Activated CD4-positive, alpha-beta memory T cell treated with anti-CD3 and anti-CD28 coated beads for 36 hours (primary cell): ENCODE measurements at regions not wholly inside any gene's neighbourhood (a gene's known extent, or its start where the extent isn't known, plus 50 kb on each side); places are given as distances from the start of the nearest gene placed in this dataset.
A peak's percentile ranks its signal among the peaks of the same experiment; 100 is the strongest.

ENCODE experiments used
- CTCF ChIA-PET: fragments of 350-600 bp; sonication (Branson Sonifier 250); formaldehyde crosslinking; loops from one replicate; lab custom pipeline; 2021; ENCODE audit warnings: antibody characterized with exemption, inconsistent platforms; lab: Charles Lee
- POLR2A ChIA-PET: fragments of 350-600 bp; sonication (Branson Sonifier 250); formaldehyde crosslinking; loops from one replicate; lab custom pipeline; 2021; ENCODE audit warnings: antibody characterized with exemption; lab: Charles Lee
- DNase-seq: peaks from one replicate; pipeline ENCODE4 v3.0.0-alpha.2; 2020
- H3K27ac Mint-ChIP-seq: one replicate; pipeline ENCODE4 v1.8.0; 2021; ENCODE audit warnings: mixed read lengths
- H3K27me3 Mint-ChIP-seq: one replicate; pipeline ENCODE4 v1.8.0; 2021; ENCODE audit warnings: mixed read lengths
- H3K36me3 Mint-ChIP-seq: one replicate; pipeline ENCODE4 v1.8.0; 2021; ENCODE audit warnings: mixed read lengths
- H3K4me1 Mint-ChIP-seq: one replicate; pipeline ENCODE4 v1.8.0; 2021; ENCODE audit warnings: low read depth, mixed read lengths
- H3K4me3 Mint-ChIP-seq: one replicate; pipeline ENCODE4 v1.8.0; 2021; ENCODE audit warnings: mild to moderate bottlenecking, mixed read lengths
- H3K9me3 Mint-ChIP-seq: one replicate; pipeline ENCODE4 v1.8.0; 2021; ENCODE audit warnings: mixed read lengths
- intact Hi-C: fragments of 100-400 bp; cut with micrococcal nuclease; formaldehyde crosslinking; loops from one replicate; pipeline ENCODE4 v1.15.1; 2023

- Mint-ChIP-seq H3K27ac (no peak overlapping the region), H3K36me3 (no peaks in the 10 kb centered on the region), H3K4me3 (no peak overlapping the region), H3K4me1 (peaks cover under 1% of the 10 kb centered on the region), H3K9me3 (no peaks in the 10 kb centered on the region), H3K27me3 (peaks cover 4% of the 10 kb centered on the region)
- intact Hi-C loops: no loop called here
- DNase-seq: no peak
- ChIA-PET POLR2A (no interaction called here), CTCF (no interaction called here)
These were observed 84.8 kb upstream of the RNF217 start for GRCh38 chr6:124877468-124877867.

- CTCF ChIA-PET: no interaction called here
- H3K27me3 Mint-ChIP-seq: peaks cover 4% of the 10 kb centered on the region
- no peaks in the 10 kb centered on the region for H3K36me3 Mint-ChIP-seq
- H3K4me3 Mint-ChIP-seq: no peak overlapping the region
- peaks cover 2% of the 10 kb centered on the region for H3K4me1 Mint-ChIP-seq
- intact Hi-C loops: no loop called here
- H3K9me3 Mint-ChIP-seq: no peaks in the 10 kb centered on the region
- no peak overlapping the region for H3K27ac Mint-ChIP-seq
- POLR2A ChIA-PET: no interaction called here
- no peak for DNase-seq
These were observed 82.9 kb upstream of the RNF217 start for GRCh38 chr6:124879110-124879991.

DNA sequence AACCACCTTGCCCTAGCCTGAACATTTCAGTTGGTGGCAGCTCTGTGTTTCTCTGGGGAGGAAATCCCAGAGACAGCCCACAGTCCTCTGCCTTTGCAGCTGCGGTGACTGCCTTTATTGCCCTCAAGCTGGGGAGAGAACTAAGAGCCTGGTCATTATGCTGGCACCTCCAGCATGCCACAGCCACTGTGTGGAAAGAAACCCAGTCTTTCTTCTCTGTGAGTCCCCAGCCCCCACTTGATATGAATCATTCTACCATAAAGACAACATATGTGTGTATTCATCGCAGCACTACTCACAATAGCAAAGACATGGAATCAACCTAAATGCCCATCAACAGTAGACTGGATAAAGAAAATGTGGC lies 82.3 kb upstream of the RNF217 start:
- DNase-seq: no peak
- peaks cover 4% of the 10 kb centered on the region for H3K27me3 Mint-ChIP-seq
- no peak overlapping the region for H3K4me3 Mint-ChIP-seq
- intact Hi-C loops: no loop called here
- ChIA-PET POLR2A (no interaction called here), CTCF (no interaction called here)
- no peaks in the 10 kb centered on the region for H3K9me3 Mint-ChIP-seq
- H3K27ac Mint-ChIP-seq: no peak overlapping the region
- H3K4me1 Mint-ChIP-seq: peaks cover 2% of the 10 kb centered on the region
- no peaks in the 10 kb centered on the region for H3K36me3 Mint-ChIP-seq

- H3K27ac Mint-ChIP-seq: no peak overlapping the region
- H3K4me1 Mint-ChIP-seq: peaks cover 2% of the 10 kb centered on the region
- H3K36me3 Mint-ChIP-seq: no peaks in the 10 kb centered on the region
These were observed 80.2 kb upstream of the RNF217 start for GRCh38 chr6:124881898-124882578.

DNA sequence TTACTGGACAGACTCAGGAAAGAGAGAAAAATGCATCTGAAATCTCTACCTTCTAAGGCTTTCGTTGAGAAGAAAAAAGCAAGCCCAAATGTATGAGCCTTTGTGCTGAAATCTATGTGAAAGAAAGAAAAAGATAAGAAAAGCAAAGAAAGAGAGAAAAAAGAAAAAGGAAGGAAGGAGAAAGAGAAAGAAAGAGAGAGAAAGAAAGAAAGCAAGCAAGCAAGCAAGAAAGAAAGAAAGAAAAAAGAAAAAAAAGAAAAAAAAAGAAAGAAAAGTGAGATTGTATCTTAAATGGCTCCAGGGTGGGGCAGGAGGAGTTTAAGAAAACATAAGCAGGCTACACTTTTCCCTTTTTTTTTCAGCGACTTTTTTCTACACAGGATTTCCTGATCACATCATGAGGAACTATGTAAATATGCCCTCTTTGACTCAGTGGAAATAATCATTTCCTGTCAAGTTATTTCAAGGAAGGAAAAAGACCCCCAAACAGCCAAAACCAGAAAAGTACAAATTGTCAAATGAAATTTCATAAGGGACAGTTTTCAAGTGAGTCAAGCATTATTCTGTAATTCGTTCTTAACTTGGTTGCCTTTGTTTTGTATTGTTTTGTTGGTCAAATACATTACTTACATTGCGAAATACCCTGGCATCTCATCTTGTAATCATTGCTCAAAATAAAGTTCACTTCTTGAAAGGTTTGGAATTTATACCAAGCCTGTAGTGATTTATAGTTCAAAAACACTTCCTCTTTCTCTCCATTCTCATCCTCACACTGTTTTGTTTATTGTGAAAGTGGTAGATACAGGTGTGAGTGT lies 79.5 kb upstream of the RNF217 start:
- no peak overlapping the region for H3K4me3 Mint-ChIP-seq
- H3K9me3 Mint-ChIP-seq: no peaks in the 10 kb centered on the region
- H3K27ac Mint-ChIP-seq: no peak overlapping the region
- ChIA-PET CTCF (no interaction called here), POLR2A (no interaction called here)
- no peaks in the 10 kb centered on the region for H3K36me3 Mint-ChIP-seq
- intact Hi-C loops: no loop called here
- H3K27me3 Mint-ChIP-seq: peaks cover 2% of the 10 kb centered on the region
- peaks cover 2% of the 10 kb centered on the region for H3K4me1 Mint-ChIP-seq
- no peak for DNase-seq

More at GRCh38 chr6:124881898-124882578, 80.2 kb upstream of the RNF217 start:
- POLR2A ChIA-PET: no interaction called here
- intact Hi-C loops: no loop called here
- peaks cover 2% of the 10 kb centered on the region for H3K27me3 Mint-ChIP-seq
- CTCF ChIA-PET: no interaction called here
- H3K9me3 Mint-ChIP-seq: no peaks in the 10 kb centered on the region
- no peak for DNase-seq
- H3K4me3 Mint-ChIP-seq: no peak overlapping the region

DNA sequence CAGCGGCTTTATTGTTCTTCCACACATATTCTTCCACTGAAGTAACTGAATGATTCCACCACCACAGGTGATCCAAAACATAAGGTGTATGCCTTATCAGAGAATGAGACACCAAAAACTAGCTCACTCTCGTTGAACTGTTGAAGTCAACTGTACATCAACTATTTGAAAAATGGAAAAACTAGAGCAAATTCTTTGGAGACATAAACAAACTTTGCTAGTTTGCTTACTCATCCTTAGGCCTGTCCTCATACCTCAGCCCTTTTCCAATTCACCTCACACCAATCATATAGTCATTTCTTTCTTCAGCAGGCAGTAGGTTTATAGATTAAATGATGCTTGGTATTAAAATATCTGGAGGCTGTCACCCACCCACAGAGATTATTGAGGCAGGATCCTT lies 77.1 kb upstream of the RNF217 start:
- no peak overlapping the region for H3K4me3 Mint-ChIP-seq
- H3K9me3 Mint-ChIP-seq: no peaks in the 10 kb centered on the region
- H3K36me3 Mint-ChIP-seq: no peaks in the 10 kb centered on the region
- H3K4me1 Mint-ChIP-seq: peaks cover 14% of the 10 kb centered on the region
- CTCF ChIA-PET: no interaction called here
- intact Hi-C loops: no loop called here
- no peak overlapping the region for H3K27ac Mint-ChIP-seq
- DNase-seq: no peak
- POLR2A ChIA-PET: no interaction called here
- H3K27me3 Mint-ChIP-seq: peaks cover 1% of the 10 kb centered on the region

DNA sequence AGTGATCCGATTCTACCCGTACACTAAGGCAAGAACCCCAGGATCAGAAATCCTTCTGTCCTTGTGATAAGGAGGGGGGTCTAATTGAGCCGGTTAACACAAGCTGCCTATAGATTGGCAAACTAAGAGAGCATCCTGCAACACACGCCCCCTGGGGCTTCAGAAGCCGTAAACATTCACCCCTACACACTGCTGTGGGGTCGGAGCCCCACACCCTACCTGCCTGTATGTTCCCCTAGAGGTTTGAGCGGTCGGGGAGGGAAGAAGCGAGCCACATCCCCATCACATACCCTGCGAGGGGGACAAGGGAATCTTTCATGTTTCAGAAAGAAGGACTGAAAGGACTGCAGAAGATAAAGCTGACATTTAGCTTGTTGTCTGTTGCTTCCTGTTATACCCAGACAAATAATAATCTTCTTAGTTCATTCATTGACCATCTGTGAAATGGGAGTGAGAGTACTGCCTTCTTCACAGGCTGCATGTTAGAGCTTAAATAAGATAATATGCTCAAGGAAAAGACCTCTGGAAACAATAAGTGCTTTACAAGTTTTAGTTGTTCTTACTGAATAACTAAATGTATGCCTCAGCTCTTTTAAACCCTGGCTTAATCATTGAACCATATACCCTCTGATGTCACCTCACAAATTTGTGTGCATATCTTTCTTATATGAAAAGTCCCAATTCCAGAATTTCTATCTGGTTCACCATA lies 74.2 kb upstream of the RNF217 start:
- intact Hi-C loops: no loop called here
- H3K36me3 Mint-ChIP-seq: no peaks in the 10 kb centered on the region
- CTCF ChIA-PET: no interaction called here
- no peak for DNase-seq
- H3K4me3 Mint-ChIP-seq: no peak overlapping the region
- H3K9me3 Mint-ChIP-seq: no peaks in the 10 kb centered on the region
- H3K27me3 Mint-ChIP-seq: no peaks in the 10 kb centered on the region
- H3K4me1 Mint-ChIP-seq: peaks cover 12% of the 10 kb centered on the region
- no peak overlapping the region for H3K27ac Mint-ChIP-seq
- POLR2A ChIA-PET: no interaction called here

DNA sequence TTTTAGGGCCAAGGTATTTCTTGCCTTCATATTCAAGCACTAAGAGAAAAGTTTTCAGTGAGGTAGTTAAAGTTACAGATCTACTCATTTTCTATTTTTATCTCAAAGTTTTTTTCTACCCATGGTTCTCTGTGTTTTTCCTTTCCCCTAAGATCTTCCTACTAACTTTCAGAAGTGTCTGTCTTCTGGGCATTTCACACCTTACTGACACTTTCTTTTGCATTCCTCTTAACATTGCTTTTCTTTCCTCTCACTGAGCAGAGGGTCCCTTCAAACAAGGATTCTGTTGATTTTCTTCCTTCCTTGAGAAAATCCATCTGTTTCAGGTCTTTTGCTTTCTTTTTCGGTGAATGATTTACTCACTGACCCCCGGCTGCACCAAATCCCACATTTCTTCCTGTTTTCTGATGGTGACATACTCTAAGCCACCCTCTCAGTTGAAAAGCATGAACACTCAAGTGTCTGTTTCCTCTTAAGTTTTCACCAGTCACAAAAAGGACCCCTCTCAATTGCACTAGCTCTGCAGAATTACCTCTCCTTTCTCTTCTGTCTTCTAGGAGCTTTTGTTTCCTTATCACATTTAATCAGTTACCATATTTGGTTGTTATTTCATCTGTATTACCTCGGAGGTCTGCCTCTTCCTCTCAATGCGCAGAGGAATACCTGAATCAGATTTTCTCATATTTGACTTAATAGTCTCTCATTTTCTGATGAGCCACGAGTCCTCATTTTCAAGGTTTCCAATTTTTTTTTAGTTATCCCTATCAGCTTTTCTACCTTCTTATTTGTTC lies 73.5 kb upstream of the RNF217 start:
- Mint-ChIP-seq H3K27ac (no peak overlapping the region), H3K27me3 (no peaks in the 10 kb centered on the region), H3K4me1 (peaks cover 12% of the 10 kb centered on the region), H3K4me3 (peak overlapping the region; percentile 13), H3K36me3 (no peaks in the 10 kb centered on the region), H3K9me3 (no peaks in the 10 kb centered on the region)
- ChIA-PET POLR2A (no interaction called here), CTCF (interaction anchor here (0.6 kb wide), 1 partner anchor 786 kb away, joined by 3 read pairs; no protein-coding TSS in a partner anchor)
- intact Hi-C loops: no loop called here
- DNase-seq: no peak

GRCh38 chr6:124901084-124901483 lies 61.2 kb upstream of the RNF217 start:
- Mint-ChIP-seq H3K27me3 (no peaks in the 10 kb centered on the region), H3K36me3 (no peaks in the 10 kb centered on the region), H3K9me3 (no peaks in the 10 kb centered on the region), H3K27ac (no peak overlapping the region), H3K4me1 (no peaks in the 10 kb centered on the region), H3K4me3 (no peak overlapping the region)
- intact Hi-C loops: no loop called here
- CTCF ChIA-PET: no interaction called here
- no peak for DNase-seq
- POLR2A ChIA-PET: no interaction called here

GRCh38 chr6:124903797-124904196 lies 58.4 kb upstream of the RNF217 start:
- H3K27me3 Mint-ChIP-seq: no peaks in the 10 kb centered on the region
- no peak overlapping the region for H3K4me3 Mint-ChIP-seq
- H3K27ac Mint-ChIP-seq: no peak overlapping the region
- ChIA-PET POLR2A (no interaction called here), CTCF (no interaction called here)
- intact Hi-C loops: no loop called here
- H3K9me3 Mint-ChIP-seq: no peaks in the 10 kb centered on the region
- no peaks in the 10 kb centered on the region for H3K36me3 Mint-ChIP-seq
- no peak for DNase-seq
- H3K4me1 Mint-ChIP-seq: no peaks in the 10 kb centered on the region

DNA sequence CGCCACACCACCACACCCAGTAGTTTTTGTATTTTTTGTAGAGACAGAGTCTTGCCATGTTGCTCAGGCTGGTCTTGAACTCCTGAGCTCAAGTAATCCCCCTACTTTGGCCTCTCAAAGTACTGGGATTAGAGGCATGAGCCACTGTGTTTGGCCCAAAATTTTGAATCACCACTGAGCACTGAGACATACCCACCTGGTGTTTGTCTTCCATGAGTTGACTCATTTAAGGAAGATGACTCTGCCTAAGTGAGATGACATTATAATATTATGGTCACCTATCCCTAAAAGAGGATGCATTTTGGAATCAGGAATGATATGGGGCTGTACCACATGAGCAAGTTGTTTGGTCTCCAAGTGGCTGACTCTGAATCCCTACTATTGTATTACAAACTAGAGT lies 54.6 kb upstream of the RNF217 start:
- Mint-ChIP-seq H3K36me3 (no peaks in the 10 kb centered on the region), H3K4me1 (no peaks in the 10 kb centered on the region), H3K9me3 (no peaks in the 10 kb centered on the region), H3K4me3 (no peak overlapping the region), H3K27me3 (no peaks in the 10 kb centered on the region), H3K27ac (no peak overlapping the region)
- ChIA-PET CTCF (no interaction called here), POLR2A (no interaction called here)
- no peak for DNase-seq
- intact Hi-C loops: no loop called here
